ENCODE measurements at regions not wholly inside any gene's neighbourhood (a gene's known extent, or its start where the extent isn't known, plus 50 kb on each side); places are given as distances from the start of the nearest gene placed in this dataset.

DNA sequence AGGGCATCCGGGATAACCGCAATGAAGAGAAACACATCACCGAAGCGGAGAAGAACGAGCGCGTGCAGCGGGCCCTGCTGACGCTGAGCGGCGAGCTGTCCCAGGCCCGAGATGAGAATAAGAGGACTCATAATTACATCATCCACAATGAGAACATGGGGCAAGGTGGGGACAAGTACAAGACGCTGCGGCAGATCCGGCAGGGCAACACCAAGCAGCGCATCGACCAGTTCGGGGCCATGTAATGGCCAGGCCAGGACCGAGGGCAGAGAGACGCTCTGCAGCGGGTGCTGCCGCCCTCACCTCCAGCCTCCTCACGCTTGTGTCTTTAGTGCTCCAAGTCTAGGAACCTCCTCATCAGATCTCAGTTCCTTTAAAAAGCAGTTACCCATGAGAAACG, 863.7 kb upstream of the ALCAM start:
- H3K4me3 ChIP-seq = no peak overlapping the region
- no peaks in the 10 kb centered on the region for H3K4me1 ChIP-seq (replicated peaks in 1 of 2)
- 92 to 98% (median 95%) methylated on average over 24 of the region's 24 CpGs for WGBS, 4 donors
- no peaks in the 10 kb centered on the region for H3K36me3 ChIP-seq (replicated peaks in 1 of 2)
- TF ChIP-seq, protein P1, sequence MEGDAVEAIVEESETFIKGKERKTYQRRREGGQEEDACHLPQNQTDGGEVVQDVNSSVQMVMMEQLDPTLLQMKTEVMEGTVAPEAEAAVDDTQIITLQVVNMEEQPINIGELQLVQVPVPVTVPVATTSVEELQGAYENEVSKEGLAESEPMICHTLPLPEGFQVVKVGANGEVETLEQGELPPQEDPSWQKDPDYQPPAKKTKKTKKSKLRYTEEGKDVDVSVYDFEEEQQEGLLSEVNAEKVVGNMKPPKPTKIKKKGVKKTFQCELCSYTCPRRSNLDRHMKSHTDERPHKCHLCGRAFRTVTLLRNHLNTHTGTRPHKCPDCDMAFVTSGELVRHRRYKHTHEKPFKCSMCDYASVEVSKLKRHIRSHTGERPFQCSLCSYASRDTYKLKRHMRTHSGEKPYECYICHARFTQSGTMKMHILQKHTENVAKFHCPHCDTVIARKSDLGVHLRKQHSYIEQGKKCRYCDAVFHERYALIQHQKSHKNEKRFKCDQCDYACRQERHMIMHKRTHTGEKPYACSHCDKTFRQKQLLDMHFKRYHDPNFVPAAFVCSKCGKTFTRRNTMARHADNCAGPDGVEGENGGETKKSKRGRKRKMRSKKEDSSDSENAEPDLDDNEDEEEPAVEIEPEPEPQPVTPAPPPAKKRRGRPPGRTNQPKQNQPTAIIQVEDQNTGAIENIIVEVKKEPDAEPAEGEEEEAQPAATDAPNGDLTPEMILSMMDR (IDR thresholded peaks at IDR 0.05) = no peak
- TF ChIP-seq POLR2A (IDR thresholded peaks at IDR 0.05) = no peak
- no peak for DNase-seq
- no peak overlapping the region for H3K27ac ChIP-seq
- intact Hi-C loops (cut with DNase I) = no loop called here
- H3K9me3 ChIP-seq (replicated peaks in 1 of 3) = peaks cover 0 to 5% (median 0%) of the 10 kb centered on the region in 3 donors
- no peaks in the 10 kb centered on the region for H3K27me3 ChIP-seq

DNA sequence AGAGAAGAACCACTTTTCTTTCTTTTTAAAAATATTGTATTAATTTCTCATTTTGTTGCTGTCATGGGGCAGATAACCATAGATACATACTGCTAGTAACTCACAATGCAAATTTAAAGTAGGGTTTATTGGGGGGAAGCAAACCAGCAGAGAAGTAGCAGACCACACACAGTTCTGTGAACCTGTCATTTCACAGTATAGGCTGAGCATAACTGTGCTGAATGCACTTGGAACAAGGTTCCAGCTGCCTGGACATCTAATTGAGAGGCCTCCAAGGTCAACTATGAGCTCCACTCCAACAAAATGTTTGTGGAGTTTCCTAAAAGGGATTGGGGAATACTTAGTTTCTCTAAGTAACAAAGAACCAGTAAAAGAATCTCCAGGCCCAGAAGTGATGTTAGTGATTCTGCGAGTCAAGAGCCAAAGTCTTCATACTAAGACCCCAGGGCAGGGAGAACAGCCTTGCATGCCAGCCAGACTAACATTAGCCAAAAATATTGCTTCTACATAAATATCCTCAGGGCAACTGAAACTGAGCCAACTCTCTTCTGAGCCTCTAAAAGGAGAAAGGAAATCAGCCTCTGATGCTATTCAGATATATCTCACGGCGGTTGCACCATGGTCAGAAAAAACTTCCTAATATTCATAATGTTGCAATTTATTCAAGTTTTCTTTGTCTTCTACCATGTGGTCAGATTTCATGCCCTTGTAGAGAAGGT, 856.4 kb upstream of the ALCAM start:
- intact Hi-C loops (cut with DNase I) = no loop called here
- H3K9me3 ChIP-seq (replicated peaks in 1 of 3) = peaks cover 0 to 5% (median 0%) of the 10 kb centered on the region in 3 donors
- WGBS, 4 donors = 83 to 88% (median 85%) methylated on average over 3 of the region's 3 CpGs
- no peak overlapping the region for H3K4me3 ChIP-seq
- H3K4me1 ChIP-seq (replicated peaks in 1 of 2) = no peaks in the 10 kb centered on the region
- no peak for DNase-seq
- H3K27me3 ChIP-seq = no peaks in the 10 kb centered on the region
- no peaks in the 10 kb centered on the region for H3K36me3 ChIP-seq (replicated peaks in 1 of 2)
- TF ChIP-seq, protein P1 (IDR thresholded peaks at IDR 0.05) = no peak
- TF ChIP-seq POLR2A (IDR thresholded peaks at IDR 0.05) = no peak
- no peak overlapping the region for H3K27ac ChIP-seq

DNA sequence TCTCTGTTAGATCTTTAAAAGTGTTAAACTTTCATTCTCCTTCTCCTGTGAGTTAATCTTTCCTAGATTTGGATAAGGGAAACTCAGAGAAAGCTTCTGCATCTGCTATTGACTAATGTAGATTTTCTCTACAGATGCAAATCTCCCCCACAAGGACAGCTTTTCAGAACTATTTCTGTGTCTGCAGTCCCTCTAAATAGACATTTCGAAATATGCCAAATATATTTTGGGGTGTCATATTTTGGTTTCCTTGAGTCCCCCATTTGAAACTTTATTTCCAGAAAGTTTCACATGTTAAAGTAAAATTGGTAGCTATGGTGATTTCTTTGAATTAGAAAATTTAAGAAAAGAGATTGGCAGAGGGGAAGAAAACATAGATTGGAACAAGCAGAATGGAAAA, 852.3 kb upstream of the ALCAM start:
- H3K9me3 ChIP-seq (replicated peaks in 1 of 3) = no peaks in the 10 kb centered on the region
- WGBS, 4 donors = 79 to 90% (median 84%) methylated on average over 1 of the region's 1 CpG
- H3K27ac ChIP-seq = no peak overlapping the region
- no peaks in the 10 kb centered on the region for H3K27me3 ChIP-seq
- DNase-seq = no peak
- H3K4me1 ChIP-seq (replicated peaks in 1 of 2) = no peaks in the 10 kb centered on the region
- no peaks in the 10 kb centered on the region for H3K36me3 ChIP-seq (replicated peaks in 1 of 2)
- no peak overlapping the region for H3K4me3 ChIP-seq
- intact Hi-C loops (cut with DNase I) = no loop called here
- no peak for TF ChIP-seq POLR2A (IDR thresholded peaks at IDR 0.05)

DNA sequence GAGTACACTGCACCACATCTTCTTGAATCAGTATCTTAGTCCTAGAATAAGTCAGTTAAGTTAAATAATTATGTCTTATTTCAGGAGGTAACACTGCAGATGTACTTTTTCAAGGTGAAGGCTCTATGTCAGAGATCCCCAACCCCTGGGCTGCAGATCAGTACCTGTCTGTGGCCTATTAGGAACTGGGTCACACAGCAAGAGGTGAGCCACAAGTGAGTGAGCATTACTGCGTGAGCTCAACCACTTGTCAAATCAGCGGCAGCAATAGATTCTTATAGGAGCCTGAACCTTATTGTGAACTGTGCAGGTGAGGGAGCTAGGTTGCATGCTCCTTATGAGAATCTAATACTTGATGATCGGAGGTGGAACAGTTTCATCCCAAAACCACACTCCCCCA, 851.9 kb upstream of the ALCAM start:
- Histone ChIP-seq H3K27me3 (no peaks in the 10 kb centered on the region), H3K4me1 (replicated peaks in 1 of 2) (no peaks in the 10 kb centered on the region), H3K4me3 (no peak overlapping the region), H3K9me3 (replicated peaks in 1 of 3) (no peaks in the 10 kb centered on the region), H3K36me3 (replicated peaks in 1 of 2) (no peaks in the 10 kb centered on the region), H3K27ac (no peak overlapping the region)
- DNase-seq = no peak
- no peak for TF ChIP-seq POLR2A (IDR thresholded peaks at IDR 0.05)
- TF ChIP-seq, protein P1 (IDR thresholded peaks at IDR 0.05) = no peak
- intact Hi-C loops (cut with DNase I) = no loop called here
- WGBS, 4 donors = 89 to 96% (median 94%) methylated on average over 3 of the region's 3 CpGs

DNA sequence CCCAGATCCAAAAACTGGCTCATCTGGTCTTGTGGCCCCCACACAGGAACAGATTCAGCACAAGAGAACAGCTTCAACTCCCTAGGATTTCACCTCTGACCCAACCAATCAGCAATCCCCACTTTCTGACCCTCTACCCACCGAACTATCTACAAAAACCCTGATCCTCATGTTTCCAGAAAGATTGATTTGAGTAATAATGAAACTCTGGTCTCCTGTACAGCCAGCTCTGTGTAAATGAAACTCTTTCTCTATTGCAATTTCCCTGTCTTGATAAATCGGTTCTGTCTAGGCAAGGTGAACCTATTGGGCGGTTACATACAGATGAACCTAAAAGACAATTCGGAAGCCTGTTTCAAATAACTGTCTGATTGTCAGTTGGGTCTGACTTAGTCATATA, 847.6 kb upstream of the ALCAM start:
- Histone ChIP-seq H3K36me3 (replicated peaks in 1 of 2) (no peaks in the 10 kb centered on the region), H3K27ac (no peak overlapping the region), H3K9me3 (replicated peaks in 1 of 3) (no peaks in the 10 kb centered on the region), H3K27me3 (no peaks in the 10 kb centered on the region), H3K4me3 (no peak overlapping the region), H3K4me1 (replicated peaks in 1 of 2) (no peaks in the 10 kb centered on the region)
- no peak for DNase-seq
- intact Hi-C loops (cut with DNase I) = no loop called here
- WGBS, 4 donors = 60 to 76% (median 66%) methylated on average over 4 of the region's 4 CpGs
- TF ChIP-seq, protein P1 (IDR thresholded peaks at IDR 0.05) = no peak
- TF ChIP-seq POLR2A (IDR thresholded peaks at IDR 0.05) = no peak
